ENCODE measurements at regions not wholly inside any gene's neighbourhood (a gene's known extent, or its start where the extent isn't known, plus 50 kb on each side); places are given as distances from the start of the nearest gene placed in this dataset.
A peak's percentile ranks its signal among the peaks of the same experiment; 100 is the strongest.

DNA sequence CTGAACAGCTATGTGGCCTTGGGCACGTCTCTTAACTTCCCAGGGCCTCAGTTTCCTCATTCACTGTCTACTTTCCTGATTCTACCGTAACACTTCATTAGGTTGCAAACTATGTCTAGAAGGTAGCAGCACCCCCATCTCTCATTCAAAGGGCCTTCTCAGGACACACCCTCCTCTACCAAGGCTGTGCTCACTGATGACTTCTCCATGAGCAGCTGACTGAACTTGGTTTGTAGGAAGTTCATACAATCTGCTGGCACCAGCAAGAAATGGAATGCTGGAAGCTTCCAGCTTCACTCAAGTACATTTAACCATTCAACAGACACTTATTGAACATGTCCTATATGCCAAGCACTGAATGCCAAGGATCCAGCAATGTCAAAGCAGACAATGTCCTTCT is 250.8 kb upstream of the CTAGE1 start:
- SMC1A ChIA-PET (ENCODE audit: uncharacterized antibody, unreplicated experiment): no interaction called here
- RAD21 ChIA-PET (ENCODE audit: unreplicated experiment): interaction anchor here (0.6 kb wide), 1 partner anchor 966 kb away, joined by 3 read pairs; no protein-coding TSS in a partner anchor
- no peak for DNase-seq (ENCODE audit: low read depth, low spot score)
- peak overlapping the region; percentile 41; the same call in 1 of the 2 replicates for H2AFZ ChIP-seq (ENCODE audit: control insufficient read depth, low read depth, low read length)
- no peaks in the 10 kb centered on the region for H4K20me1 ChIP-seq (ENCODE audit: control insufficient read depth, insufficient read depth)
- in situ Hi-C loops (cut with MboI): no loop called here
- intact Hi-C loops (cut with micrococcal nuclease; ENCODE audit: unreplicated experiment): no loop called here
- H3K9me3 ChIP-seq (replicated peaks; ENCODE audit: control insufficient read depth, insufficient read depth, low read length): no peaks in the 10 kb centered on the region; the same call in 2 of the 3 replicates
- H3K27ac ChIP-seq (ENCODE audit: control insufficient read depth, insufficient read depth): no peak overlapping the region; the same call in 1 of the 2 replicates
- no TSS peak for BruUV-seq (replicated peaks)
- no peak for FAIRE-seq
- WGBS (ENCODE audit: insufficient coverage, insufficient replicate concordance, low lambda C conversion rate, missing lambda C conversion rate): 14% methylated on average over 2 of the region's 2 CpGs
- no peak for ATAC-seq
- no peak overlapping the region for H3K9ac ChIP-seq (ENCODE audit: control insufficient read depth, insufficient read depth, low read length)
- no peaks in the 10 kb centered on the region for H3K79me2 ChIP-seq (ENCODE audit: control insufficient read depth, insufficient read depth, low read length)
- POLR2A ChIA-PET: no interaction called here
- H3K27me3 ChIP-seq (replicated peaks in 1 of 2; ENCODE audit: control insufficient read depth in 2 of 2, insufficient read depth in 2 of 2, low read length in 1 of 2): no peaks in the 10 kb centered on the region
- peak overlapping the region; percentile 33; the same call in 1 of the 2 replicates for H3K4me2 ChIP-seq (ENCODE audit: control insufficient read depth, insufficient read depth)
- H3K36me3 ChIP-seq (ENCODE audit: control insufficient read depth in 2 of 2, insufficient read depth in 2 of 2, low read length in 1 of 2): no peaks in the 10 kb centered on the region
- no peak overlapping the region for H3K4me3 ChIP-seq
- CTCF ChIA-PET: no interaction called here
- H3K4me1 ChIP-seq (ENCODE audit: control insufficient read depth, insufficient read depth, low read length): 0 out of 2 replicates have a peak, but pooled peaks cover 4% of the 10 kb centered on the region
- TF ChIP-seq BMI1 (IDR thresholded peaks at IDR 0.05; ENCODE audit: borderline replicate concordance) (no peak), RFX5 (IDR thresholded peaks at IDR 0.05; ENCODE audit: low read depth, low read length) (no peak), JUNB (IDR thresholded peaks at IDR 0.05) (no peak), ZNF274 (IDR thresholded peaks at IDR 0.05; ENCODE audit: insufficient read depth, insufficient read length) (no peak), TCF12 (IDR thresholded peaks at IDR 0.05; ENCODE audit: low read depth, low read length) (no peak), HDAC2 (IDR thresholded peaks at IDR 0.05) (no peak), CHD2 (IDR thresholded peaks at IDR 0.05; ENCODE audit: borderline replicate concordance, low read depth, low read length) (no peak), BACH1 (IDR thresholded peaks at IDR 0.05; ENCODE audit: borderline replicate concordance) (no peak), CEBPB (IDR thresholded peaks at IDR 0.05; ENCODE audit: borderline replicate concordance in 1 of 2, low read depth in 2 of 2, low read length in 2 of 2) (no peak), EED (IDR thresholded peaks at IDR 0.05; ENCODE audit: low read depth) (no peak), FOXK2 (IDR thresholded peaks at IDR 0.05) (no peak), FOS (IDR thresholded peaks at IDR 0.05; ENCODE audit: borderline replicate concordance, extremely low read depth, insufficient read length) (no peak), SMC3 (IDR thresholded peaks at IDR 0.05; ENCODE audit: borderline replicate concordance, low read length) (no peak)
- TF ChIP-seq, protein P1, sequence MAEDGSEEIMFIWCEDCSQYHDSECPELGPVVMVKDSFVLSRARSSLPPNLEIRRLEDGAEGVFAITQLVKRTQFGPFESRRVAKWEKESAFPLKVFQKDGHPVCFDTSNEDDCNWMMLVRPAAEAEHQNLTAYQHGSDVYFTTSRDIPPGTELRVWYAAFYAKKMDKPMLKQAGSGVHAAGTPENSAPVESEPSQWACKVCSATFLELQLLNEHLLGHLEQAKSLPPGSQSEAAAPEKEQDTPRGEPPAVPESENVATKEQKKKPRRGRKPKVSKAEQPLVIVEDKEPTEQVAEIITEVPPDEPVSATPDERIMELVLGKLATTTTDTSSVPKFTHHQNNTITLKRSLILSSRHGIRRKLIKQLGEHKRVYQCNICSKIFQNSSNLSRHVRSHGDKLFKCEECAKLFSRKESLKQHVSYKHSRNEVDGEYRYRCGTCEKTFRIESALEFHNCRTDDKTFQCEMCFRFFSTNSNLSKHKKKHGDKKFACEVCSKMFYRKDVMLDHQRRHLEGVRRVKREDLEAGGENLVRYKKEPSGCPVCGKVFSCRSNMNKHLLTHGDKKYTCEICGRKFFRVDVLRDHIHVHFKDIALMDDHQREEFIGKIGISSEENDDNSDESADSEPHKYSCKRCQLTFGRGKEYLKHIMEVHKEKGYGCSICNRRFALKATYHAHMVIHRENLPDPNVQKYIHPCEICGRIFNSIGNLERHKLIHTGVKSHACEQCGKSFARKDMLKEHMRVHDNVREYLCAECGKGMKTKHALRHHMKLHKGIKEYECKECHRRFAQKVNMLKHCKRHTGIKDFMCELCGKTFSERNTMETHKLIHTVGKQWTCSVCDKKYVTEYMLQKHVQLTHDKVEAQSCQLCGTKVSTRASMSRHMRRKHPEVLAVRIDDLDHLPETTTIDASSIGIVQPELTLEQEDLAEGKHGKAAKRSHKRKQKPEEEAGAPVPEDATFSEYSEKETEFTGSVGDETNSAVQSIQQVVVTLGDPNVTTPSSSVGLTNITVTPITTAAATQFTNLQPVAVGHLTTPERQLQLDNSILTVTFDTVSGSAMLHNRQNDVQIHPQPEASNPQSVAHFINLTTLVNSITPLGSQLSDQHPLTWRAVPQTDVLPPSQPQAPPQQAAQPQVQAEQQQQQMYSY (CRISPR knock-in tag; IDR thresholded peaks at IDR 0.05): no peak
- TF ChIP-seq, protein P2, sequence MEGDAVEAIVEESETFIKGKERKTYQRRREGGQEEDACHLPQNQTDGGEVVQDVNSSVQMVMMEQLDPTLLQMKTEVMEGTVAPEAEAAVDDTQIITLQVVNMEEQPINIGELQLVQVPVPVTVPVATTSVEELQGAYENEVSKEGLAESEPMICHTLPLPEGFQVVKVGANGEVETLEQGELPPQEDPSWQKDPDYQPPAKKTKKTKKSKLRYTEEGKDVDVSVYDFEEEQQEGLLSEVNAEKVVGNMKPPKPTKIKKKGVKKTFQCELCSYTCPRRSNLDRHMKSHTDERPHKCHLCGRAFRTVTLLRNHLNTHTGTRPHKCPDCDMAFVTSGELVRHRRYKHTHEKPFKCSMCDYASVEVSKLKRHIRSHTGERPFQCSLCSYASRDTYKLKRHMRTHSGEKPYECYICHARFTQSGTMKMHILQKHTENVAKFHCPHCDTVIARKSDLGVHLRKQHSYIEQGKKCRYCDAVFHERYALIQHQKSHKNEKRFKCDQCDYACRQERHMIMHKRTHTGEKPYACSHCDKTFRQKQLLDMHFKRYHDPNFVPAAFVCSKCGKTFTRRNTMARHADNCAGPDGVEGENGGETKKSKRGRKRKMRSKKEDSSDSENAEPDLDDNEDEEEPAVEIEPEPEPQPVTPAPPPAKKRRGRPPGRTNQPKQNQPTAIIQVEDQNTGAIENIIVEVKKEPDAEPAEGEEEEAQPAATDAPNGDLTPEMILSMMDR (IDR thresholded peaks at IDR 0.05 in 2 of 3, conservative IDR thresholded peaks at IDR 0.05 in 1 of 3; ENCODE audit: control insufficient read depth in 2 of 3, extremely low read depth in 1 of 3, insufficient read depth in 1 of 3, low read depth in 3 of 3, low read length in 3 of 3): no peak
- TF ChIP-seq, protein P3, sequence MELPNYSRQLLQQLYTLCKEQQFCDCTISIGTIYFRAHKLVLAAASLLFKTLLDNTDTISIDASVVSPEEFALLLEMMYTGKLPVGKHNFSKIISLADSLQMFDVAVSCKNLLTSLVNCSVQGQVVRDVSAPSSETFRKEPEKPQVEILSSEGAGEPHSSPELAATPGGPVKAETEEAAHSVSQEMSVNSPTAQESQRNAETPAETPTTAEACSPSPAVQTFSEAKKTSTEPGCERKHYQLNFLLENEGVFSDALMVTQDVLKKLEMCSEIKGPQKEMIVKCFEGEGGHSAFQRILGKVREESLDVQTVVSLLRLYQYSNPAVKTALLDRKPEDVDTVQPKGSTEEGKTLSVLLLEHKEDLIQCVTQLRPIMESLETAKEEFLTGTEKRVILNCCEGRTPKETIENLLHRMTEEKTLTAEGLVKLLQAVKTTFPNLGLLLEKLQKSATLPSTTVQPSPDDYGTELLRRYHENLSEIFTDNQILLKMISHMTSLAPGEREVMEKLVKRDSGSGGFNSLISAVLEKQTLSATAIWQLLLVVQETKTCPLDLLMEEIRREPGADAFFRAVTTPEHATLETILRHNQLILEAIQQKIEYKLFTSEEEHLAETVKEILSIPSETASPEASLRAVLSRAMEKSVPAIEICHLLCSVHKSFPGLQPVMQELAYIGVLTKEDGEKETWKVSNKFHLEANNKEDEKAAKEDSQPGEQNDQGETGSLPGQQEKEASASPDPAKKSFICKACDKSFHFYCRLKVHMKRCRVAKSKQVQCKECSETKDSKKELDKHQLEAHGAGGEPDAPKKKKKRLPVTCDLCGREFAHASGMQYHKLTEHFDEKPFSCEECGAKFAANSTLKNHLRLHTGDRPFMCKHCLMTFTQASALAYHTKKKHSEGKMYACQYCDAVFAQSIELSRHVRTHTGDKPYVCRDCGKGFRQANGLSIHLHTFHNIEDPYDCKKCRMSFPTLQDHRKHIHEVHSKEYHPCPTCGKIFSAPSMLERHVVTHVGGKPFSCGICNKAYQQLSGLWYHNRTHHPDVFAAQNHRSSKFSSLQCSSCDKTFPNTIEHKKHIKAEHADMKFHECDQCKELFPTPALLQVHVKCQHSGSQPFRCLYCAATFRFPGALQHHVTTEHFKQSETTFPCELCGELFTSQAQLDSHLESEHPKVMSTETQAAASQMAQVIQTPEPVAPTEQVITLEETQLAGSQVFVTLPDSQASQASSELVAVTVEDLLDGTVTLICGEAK (IDR thresholded peaks at IDR 0.05; ENCODE audit: borderline replicate concordance): no peak

All from GM12878 (cell line).